ENCODE measurements at regions not wholly inside any gene's neighbourhood (a gene's known extent, or its start where the extent isn't known, plus 50 kb on each side); places are given as distances from the start of the nearest gene placed in this dataset.

DNA sequence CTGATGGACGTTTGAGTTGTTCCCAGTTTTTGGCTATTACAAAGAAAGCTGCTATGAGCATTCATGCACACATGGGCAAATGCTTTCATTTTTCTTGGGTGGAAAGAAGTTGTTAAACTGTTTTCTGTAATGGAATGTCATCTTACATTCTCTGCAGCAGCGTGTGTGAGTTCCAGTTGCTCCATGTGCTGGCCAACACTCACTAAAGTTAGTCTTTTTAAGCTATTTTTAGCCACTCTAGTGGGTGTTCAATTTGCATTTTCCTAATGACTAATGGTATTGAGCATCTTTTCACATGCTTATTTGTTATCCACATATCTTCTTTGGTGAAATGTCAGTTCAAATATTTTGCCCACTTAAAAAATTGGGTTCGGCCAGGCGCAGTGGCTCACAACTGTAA is 82.8 kb upstream of the COL13A1 start (continued):
- TF ChIP-seq, protein P1, sequence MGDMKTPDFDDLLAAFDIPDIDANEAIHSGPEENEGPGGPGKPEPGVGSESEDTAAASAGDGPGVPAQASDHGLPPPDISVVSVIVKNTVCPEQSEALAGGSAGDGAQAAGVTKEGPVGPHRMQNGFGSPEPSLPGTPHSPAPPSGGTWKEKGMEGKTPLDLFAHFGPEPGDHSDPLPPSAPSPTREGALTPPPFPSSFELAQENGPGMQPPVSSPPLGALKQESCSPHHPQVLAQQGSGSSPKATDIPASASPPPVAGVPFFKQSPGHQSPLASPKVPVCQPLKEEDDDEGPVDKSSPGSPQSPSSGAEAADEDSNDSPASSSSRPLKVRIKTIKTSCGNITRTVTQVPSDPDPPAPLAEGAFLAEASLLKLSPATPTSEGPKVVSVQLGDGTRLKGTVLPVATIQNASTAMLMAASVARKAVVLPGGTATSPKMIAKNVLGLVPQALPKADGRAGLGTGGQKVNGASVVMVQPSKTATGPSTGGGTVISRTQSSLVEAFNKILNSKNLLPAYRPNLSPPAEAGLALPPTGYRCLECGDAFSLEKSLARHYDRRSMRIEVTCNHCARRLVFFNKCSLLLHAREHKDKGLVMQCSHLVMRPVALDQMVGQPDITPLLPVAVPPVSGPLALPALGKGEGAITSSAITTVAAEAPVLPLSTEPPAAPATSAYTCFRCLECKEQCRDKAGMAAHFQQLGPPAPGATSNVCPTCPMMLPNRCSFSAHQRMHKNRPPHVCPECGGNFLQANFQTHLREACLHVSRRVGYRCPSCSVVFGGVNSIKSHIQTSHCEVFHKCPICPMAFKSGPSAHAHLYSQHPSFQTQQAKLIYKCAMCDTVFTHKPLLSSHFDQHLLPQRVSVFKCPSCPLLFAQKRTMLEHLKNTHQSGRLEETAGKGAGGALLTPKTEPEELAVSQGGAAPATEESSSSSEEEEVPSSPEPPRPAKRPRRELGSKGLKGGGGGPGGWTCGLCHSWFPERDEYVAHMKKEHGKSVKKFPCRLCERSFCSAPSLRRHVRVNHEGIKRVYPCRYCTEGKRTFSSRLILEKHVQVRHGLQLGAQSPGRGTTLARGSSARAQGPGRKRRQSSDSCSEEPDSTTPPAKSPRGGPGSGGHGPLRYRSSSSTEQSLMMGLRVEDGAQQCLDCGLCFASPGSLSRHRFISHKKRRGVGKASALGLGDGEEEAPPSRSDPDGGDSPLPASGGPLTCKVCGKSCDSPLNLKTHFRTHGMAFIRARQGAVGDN (CRISPR knock-in tag; IDR thresholded peaks at IDR 0.05), result no peak
- TF ChIP-seq HOXA7 (CRISPR knock-in tag; IDR thresholded peaks at IDR 0.05), result no peak
- no peak for TF ChIP-seq ZNF788 (CRISPR knock-in tag; IDR thresholded peaks at IDR 0.05; ENCODE audit: borderline replicate concordance)
- TF ChIP-seq FOXA3 (CRISPR knock-in tag; IDR thresholded peaks at IDR 0.05), result no peak
- TF ChIP-seq MYC (CRISPR knock-in tag; IDR thresholded peaks at IDR 0.05; ENCODE audit: borderline replicate concordance), result no peak
- TF ChIP-seq ZNF740 (CRISPR knock-in tag; IDR thresholded peaks at IDR 0.05), result no peak
- TF ChIP-seq ZNF678 (CRISPR knock-in tag; IDR thresholded peaks at IDR 0.05), result no peak
- TF ChIP-seq ZNF619 (CRISPR knock-in tag; IDR thresholded peaks at IDR 0.05), result no peak

DNA sequence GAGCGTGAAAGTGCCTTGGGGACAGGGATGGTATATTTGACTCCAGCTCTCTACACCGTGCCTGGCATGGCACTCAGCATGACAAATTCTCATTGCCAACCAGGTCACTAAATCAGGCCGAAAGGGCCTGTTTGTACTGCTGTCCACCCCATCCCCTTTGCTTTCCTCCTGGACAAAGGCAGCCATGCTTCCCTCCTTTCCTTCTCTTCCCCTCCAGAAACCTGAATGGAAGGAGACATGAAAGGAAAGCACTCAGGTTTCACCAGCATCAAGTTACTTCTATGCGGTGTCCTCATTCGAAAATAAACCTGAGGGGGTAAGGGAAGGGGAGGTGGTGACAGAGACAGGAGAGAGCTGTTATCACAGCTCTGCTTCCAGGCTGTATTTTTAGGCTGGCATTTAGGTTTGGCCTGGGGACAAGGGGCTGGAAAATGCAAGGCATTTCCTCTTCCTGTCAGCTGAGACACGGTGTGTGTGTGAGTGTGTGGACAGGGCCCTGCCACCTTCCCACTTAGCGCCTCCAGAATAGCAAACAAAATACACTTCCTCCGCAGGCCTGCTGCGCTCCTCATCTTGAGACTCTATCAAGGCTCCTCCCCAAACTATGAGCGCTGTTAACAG is 79.9 kb upstream of the COL13A1 start:
- Histone ChIP-seq H2AFZ (ENCODE audit: low read length) (no peak overlapping the region), H3K4me2 (ENCODE audit: low read depth, low read length) (no peak overlapping the region), H3K27ac (ENCODE audit: extremely low read length, insufficient read depth, low read length) (no peak overlapping the region), H3K4me3 (replicated peaks in 1 of 3; ENCODE audit: insufficient read depth in 1 of 3, low read depth in 2 of 3, low read length in 3 of 3) (no peak overlapping the region), H3K9me3 (ENCODE audit: low read length) (peaks cover 6% of the 10 kb centered on the region; the same call in 1 of the 2 replicates), H3K4me1 (ENCODE audit: insufficient read depth, low read length) (no peaks in the 10 kb centered on the region), H3K9ac (ENCODE audit: insufficient read depth, low read depth, low read length) (no peak overlapping the region), H3K36me3 (replicated peaks in 1 of 2; ENCODE audit: control insufficient read depth in 1 of 2, insufficient read depth in 2 of 2, low read length in 2 of 2) (no peaks in the 10 kb centered on the region), H4K20me1 (ENCODE audit: insufficient read depth, low read length) (no peaks in the 10 kb centered on the region), H3K79me2 (ENCODE audit: insufficient read depth, low read length) (no peaks in the 10 kb centered on the region), H3K27me3 (ENCODE audit: control insufficient read depth in 1 of 2, insufficient read depth in 2 of 2, low read length in 2 of 2) (peaks cover 0 to 13% of the 10 kb centered on the region in 2 experiments; a peak in 2 of 5 replicates)
- ATAC-seq (no peak), DNase-seq (ENCODE audit: low spot score) (no peak), FAIRE-seq (no peak)
- ChIA-PET POLR2A (no interaction called here), CTCF (ENCODE audit: low intra/inter-chr PET ratio, low total read pairs) (no interaction called here)
- WGBS (ENCODE audit: low lambda C conversion rate), result 31% methylated on average over 6 of the region's 10 CpGs
- intact Hi-C loops (cut with micrococcal nuclease; ENCODE audit: unreplicated experiment), result no loop called here
- in situ Hi-C loops (cut with HindIII; ENCODE audit: extremely low pct_ligation_motif_present, low pct_unique_long_range_greater_than_20kb), result no loop called here
- no TSS peak for BruUV-seq (replicated peaks)
- TF ChIP-seq RXRA (CRISPR knock-in tag; IDR thresholded peaks at IDR 0.05) (no peak), ELF3 (CRISPR knock-in tag; IDR thresholded peaks at IDR 0.05) (no peak), ZNF75D (CRISPR knock-in tag; IDR thresholded peaks at IDR 0.05; ENCODE audit: borderline replicate concordance) (no peak), PTBP1 (IDR thresholded peaks at IDR 0.05; ENCODE audit: low read depth, low read length, poor library complexity, severe bottlenecking) (no peak), ZNF607 (CRISPR knock-in tag; IDR thresholded peaks at IDR 0.05; ENCODE audit: borderline replicate concordance) (no peak)
- TF ChIP-seq, protein P2, sequence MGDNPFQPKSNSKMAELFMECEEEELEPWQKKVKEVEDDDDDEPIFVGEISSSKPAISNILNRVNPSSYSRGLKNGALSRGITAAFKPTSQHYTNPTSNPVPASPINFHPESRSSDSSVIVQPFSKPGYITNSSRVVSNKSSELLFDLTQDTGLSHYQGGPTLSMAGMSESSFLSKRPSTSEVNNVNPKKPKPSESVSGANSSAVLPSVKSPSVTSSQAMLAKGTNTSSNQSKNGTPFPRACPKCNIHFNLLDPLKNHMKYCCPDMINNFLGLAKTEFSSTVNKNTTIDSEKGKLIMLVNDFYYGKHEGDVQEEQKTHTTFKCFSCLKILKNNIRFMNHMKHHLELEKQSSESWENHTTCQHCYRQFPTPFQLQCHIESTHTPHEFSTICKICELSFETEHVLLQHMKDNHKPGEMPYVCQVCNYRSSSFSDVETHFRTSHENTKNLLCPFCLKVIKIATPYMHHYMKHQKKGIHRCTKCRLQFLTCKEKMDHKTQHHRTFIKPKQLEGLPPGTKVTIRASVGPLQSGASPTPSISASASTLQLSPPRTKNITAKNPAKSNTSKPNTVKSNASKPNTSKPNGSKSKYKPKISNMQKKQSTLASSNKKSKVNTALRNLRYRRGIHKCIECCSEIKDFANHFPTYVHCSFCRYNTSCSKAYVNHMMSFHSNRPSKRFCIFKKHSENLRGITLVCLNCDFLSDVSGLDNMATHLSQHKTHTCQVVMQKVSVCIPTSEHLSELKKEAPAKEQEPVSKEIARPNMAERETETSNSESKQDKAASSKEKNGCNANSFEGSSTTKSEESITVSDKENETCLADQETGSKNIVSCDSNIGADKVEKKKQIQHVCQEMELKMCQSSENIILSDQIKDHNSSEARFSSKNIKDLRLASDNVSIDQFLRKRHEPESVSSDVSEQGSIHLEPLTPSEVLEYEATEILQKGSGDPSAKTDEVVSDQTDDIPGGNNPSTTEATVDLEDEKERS (CRISPR knock-in tag; IDR thresholded peaks at IDR 0.05), result no peak
- TF ChIP-seq, protein P3, sequence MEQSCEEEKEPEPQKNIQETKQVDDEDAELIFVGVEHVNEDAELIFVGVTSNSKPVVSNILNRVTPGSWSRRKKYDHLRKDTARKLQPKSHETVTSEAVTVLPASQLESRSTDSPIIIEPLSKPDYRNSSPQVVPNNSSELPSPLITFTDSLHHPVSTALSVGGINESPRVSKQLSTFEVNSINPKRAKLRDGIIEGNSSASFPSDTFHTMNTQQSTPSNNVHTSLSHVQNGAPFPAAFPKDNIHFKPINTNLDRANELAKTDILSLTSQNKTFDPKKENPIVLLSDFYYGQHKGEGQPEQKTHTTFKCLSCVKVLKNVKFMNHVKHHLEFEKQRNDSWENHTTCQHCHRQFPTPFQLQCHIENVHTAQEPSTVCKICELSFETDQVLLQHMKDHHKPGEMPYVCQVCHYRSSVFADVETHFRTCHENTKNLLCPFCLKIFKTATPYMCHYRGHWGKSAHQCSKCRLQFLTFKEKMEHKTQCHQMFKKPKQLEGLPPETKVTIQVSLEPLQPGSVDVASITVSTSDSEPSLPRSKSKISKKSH (CRISPR knock-in tag; IDR thresholded peaks at IDR 0.05; ENCODE audit: borderline replicate concordance), result no peak
